ENCODE measurements at regions not wholly inside any gene's neighbourhood (a gene's known extent, or its start where the extent isn't known, plus 50 kb on each side); places are given as distances from the start of the nearest gene placed in this dataset.

GRCh38 chr4:181731900-181732299 is 511.3 kb upstream of the TENM3 start:
- H3K79me1 ChIP-seq (ENCODE audit: low read depth, low read length) = no peaks in the 10 kb centered on the region
- H4K91ac ChIP-seq (ENCODE audit: low read depth, low read length, poor library complexity) = no peak overlapping the region
- no peak overlapping the region for H2BK120ac ChIP-seq (ENCODE audit: low read depth, low read length)
- H3K4me2 ChIP-seq (ENCODE audit: insufficient read depth, low read length, poor library complexity, severe bottlenecking) = no peak overlapping the region
- H3K27me3 ChIP-seq (ENCODE audit: control insufficient read depth in 3 of 3, insufficient read depth in 3 of 3, low read depth in 1 of 3, low read length in 3 of 3) = no peaks in the 10 kb centered on the region
- H3K9ac ChIP-seq (ENCODE audit: low read depth, low read length, poor library complexity) = no peak overlapping the region
- no peak overlapping the region for H3K4ac ChIP-seq (ENCODE audit: low read length)
- WGBS, 2 donors (ENCODE audit: extremely low coverage in 2 of 2, insufficient read length in 2 of 2, insufficient replicate concordance in 1 of 2) = no CpG with 5 or more reads among the region's 1 CpG
- H3K18ac ChIP-seq (ENCODE audit: low read length) = no peak overlapping the region
- H2AK5ac ChIP-seq (ENCODE audit: low read depth, low read length) = no peak overlapping the region
- H4K8ac ChIP-seq (ENCODE audit: low read depth, low read length) = no peak overlapping the region
- H2BK12ac ChIP-seq (ENCODE audit: low read length) = no peak overlapping the region
- H3K9me3 ChIP-seq (replicated peaks in 1 of 2; ENCODE audit: control insufficient read depth in 2 of 2, insufficient read depth in 1 of 2, low read depth in 1 of 2, low read length in 2 of 2) = no peaks in the 10 kb centered on the region
- H3K4me1 ChIP-seq (ENCODE audit: control insufficient read depth in 2 of 2, insufficient read depth in 1 of 2, low read depth in 1 of 2, low read length in 2 of 2) = peaks cover 1 to 7% of the 10 kb centered on the region in 2 donors
- H3K23ac ChIP-seq (ENCODE audit: low read depth, low read length, poor library complexity) = no peak overlapping the region
- H2BK15ac ChIP-seq (ENCODE audit: low read length) = no peak overlapping the region
- no peak overlapping the region for H3K27ac ChIP-seq (replicated peaks; ENCODE audit: low read length)
- no peak overlapping the region for H3K14ac ChIP-seq (ENCODE audit: low read length)
- H2BK5ac ChIP-seq (ENCODE audit: low read length) = no peak overlapping the region
- H2AFZ ChIP-seq (ENCODE audit: low read length) = no peak overlapping the region
- no peaks in the 10 kb centered on the region for H3K36me3 ChIP-seq (replicated peaks in 1 of 2; ENCODE audit: control insufficient read depth in 2 of 2, insufficient read depth in 2 of 2, low read length in 2 of 2)
- no peak for DNase-seq (ENCODE audit: low spot score)
- H3K4me3 ChIP-seq (ENCODE audit: low read length in 2 of 2) = no peak overlapping the region

GRCh38 chr4:181737744-181738143 is 505.5 kb upstream of the TENM3 start:
- WGBS, 2 donors (ENCODE audit: extremely low coverage in 2 of 2, insufficient read length in 2 of 2, insufficient replicate concordance in 1 of 2) = no CpG with 5 or more reads among the region's 4 CpGs
- no peak for DNase-seq (ENCODE audit: low spot score)
- H2BK15ac ChIP-seq (ENCODE audit: low read length) = no peak overlapping the region
- no peaks in the 10 kb centered on the region for H3K9me3 ChIP-seq (replicated peaks in 1 of 2; ENCODE audit: control insufficient read depth in 2 of 2, insufficient read depth in 1 of 2, low read depth in 1 of 2, low read length in 2 of 2)
- no peak overlapping the region for H3K23ac ChIP-seq (ENCODE audit: low read depth, low read length, poor library complexity)
- H2AFZ ChIP-seq (ENCODE audit: low read length) = no peak overlapping the region
- peaks cover 0 to 2% of the 10 kb centered on the region in 2 donors for H3K4me1 ChIP-seq (ENCODE audit: control insufficient read depth in 2 of 2, insufficient read depth in 1 of 2, low read depth in 1 of 2, low read length in 2 of 2)
- H4K91ac ChIP-seq (ENCODE audit: low read depth, low read length, poor library complexity) = no peak overlapping the region
- no peak overlapping the region for H3K9ac ChIP-seq (ENCODE audit: low read depth, low read length, poor library complexity)
- H2AK5ac ChIP-seq (ENCODE audit: low read depth, low read length) = no peak overlapping the region
- H3K27me3 ChIP-seq (ENCODE audit: control insufficient read depth in 3 of 3, insufficient read depth in 3 of 3, low read depth in 1 of 3, low read length in 3 of 3) = no peaks in the 10 kb centered on the region
- no peak overlapping the region for H3K27ac ChIP-seq (replicated peaks; ENCODE audit: low read length)
- H3K14ac ChIP-seq (ENCODE audit: low read length) = no peak overlapping the region
- no peak overlapping the region for H3K4me3 ChIP-seq (ENCODE audit: low read length in 2 of 2)
- no peak overlapping the region for H2BK5ac ChIP-seq (ENCODE audit: low read length)
- H3K4me2 ChIP-seq (ENCODE audit: insufficient read depth, low read length, poor library complexity, severe bottlenecking) = no peak overlapping the region
- H3K79me1 ChIP-seq (ENCODE audit: low read depth, low read length) = no peaks in the 10 kb centered on the region
- H3K4ac ChIP-seq (ENCODE audit: low read length) = no peak overlapping the region
- no peaks in the 10 kb centered on the region for H3K36me3 ChIP-seq (replicated peaks in 1 of 2; ENCODE audit: control insufficient read depth in 2 of 2, insufficient read depth in 2 of 2, low read length in 2 of 2)
- H3K18ac ChIP-seq (ENCODE audit: low read length) = no peak overlapping the region
- no peak overlapping the region for H2BK120ac ChIP-seq (ENCODE audit: low read depth, low read length)
- H2BK12ac ChIP-seq (ENCODE audit: low read length) = no peak overlapping the region
- no peak overlapping the region for H4K8ac ChIP-seq (ENCODE audit: low read depth, low read length)

- Histone ChIP-seq H3K23ac (ENCODE audit: low read depth, low read length, poor library complexity) (no peak overlapping the region), H2BK12ac (ENCODE audit: low read length) (no peak overlapping the region), H2BK5ac (ENCODE audit: low read length) (no peak overlapping the region), H4K91ac (ENCODE audit: low read depth, low read length, poor library complexity) (no peak overlapping the region), H4K8ac (ENCODE audit: low read depth, low read length) (no peak overlapping the region), H3K9ac (ENCODE audit: low read depth, low read length, poor library complexity) (no peak overlapping the region), H3K18ac (ENCODE audit: low read length) (no peak overlapping the region), H2BK120ac (ENCODE audit: low read depth, low read length) (no peak overlapping the region), H2AK5ac (ENCODE audit: low read depth, low read length) (no peak overlapping the region), H3K4me3 (ENCODE audit: low read length in 2 of 2) (no peak overlapping the region), H3K9me3 (replicated peaks in 1 of 2; ENCODE audit: control insufficient read depth in 2 of 2, insufficient read depth in 1 of 2, low read depth in 1 of 2, low read length in 2 of 2) (no peaks in the 10 kb centered on the region), H3K14ac (ENCODE audit: low read length) (no peak overlapping the region), H3K27me3 (ENCODE audit: control insufficient read depth in 3 of 3, insufficient read depth in 3 of 3, low read depth in 1 of 3, low read length in 3 of 3) (no peaks in the 10 kb centered on the region), H3K27ac (replicated peaks; ENCODE audit: low read length) (no peak overlapping the region), H2BK15ac (ENCODE audit: low read length) (no peak overlapping the region), H3K4me1 (ENCODE audit: control insufficient read depth in 2 of 2, insufficient read depth in 1 of 2, low read depth in 1 of 2, low read length in 2 of 2) (peaks cover 0 to 2% of the 10 kb centered on the region in 2 donors), H3K79me1 (ENCODE audit: low read depth, low read length) (no peaks in the 10 kb centered on the region), H2AFZ (ENCODE audit: low read length) (peak overlapping the region; percentile 45), H3K4me2 (ENCODE audit: insufficient read depth, low read length, poor library complexity, severe bottlenecking) (no peak overlapping the region), H3K36me3 (replicated peaks in 1 of 2; ENCODE audit: control insufficient read depth in 2 of 2, insufficient read depth in 2 of 2, low read length in 2 of 2) (no peaks in the 10 kb centered on the region), H3K4ac (ENCODE audit: low read length) (no peak overlapping the region)
- DNase-seq (ENCODE audit: low spot score) = no peak
- no CpG with 5 or more reads among the region's 6 CpGs for WGBS, 2 donors (ENCODE audit: extremely low coverage in 2 of 2, insufficient read length in 2 of 2, insufficient replicate concordance in 1 of 2)
Measured at GRCh38 chr4:181739031-181739430, 504.2 kb upstream of the TENM3 start.

GRCh38 chr4:181741513-181741912 is 501.7 kb upstream of the TENM3 start:
- no peak overlapping the region for H3K18ac ChIP-seq (ENCODE audit: low read length)
- no peaks in the 10 kb centered on the region for H3K79me1 ChIP-seq (ENCODE audit: low read depth, low read length)
- no peak overlapping the region for H2BK120ac ChIP-seq (ENCODE audit: low read depth, low read length)
- H3K27ac ChIP-seq (replicated peaks; ENCODE audit: low read length) = no peak overlapping the region
- no peak overlapping the region for H3K4me3 ChIP-seq (ENCODE audit: low read length in 2 of 2)
- no peaks in the 10 kb centered on the region for H3K36me3 ChIP-seq (replicated peaks in 1 of 2; ENCODE audit: control insufficient read depth in 2 of 2, insufficient read depth in 2 of 2, low read length in 2 of 2)
- H3K23ac ChIP-seq (ENCODE audit: low read depth, low read length, poor library complexity) = no peak overlapping the region
- no peak overlapping the region for H2BK5ac ChIP-seq (ENCODE audit: low read length)
- H2BK15ac ChIP-seq (ENCODE audit: low read length) = no peak overlapping the region
- H3K4ac ChIP-seq (ENCODE audit: low read length) = no peak overlapping the region
- H3K9ac ChIP-seq (ENCODE audit: low read depth, low read length, poor library complexity) = no peak overlapping the region
- H4K8ac ChIP-seq (ENCODE audit: low read depth, low read length) = no peak overlapping the region
- peaks cover 2 to 4% of the 10 kb centered on the region in 2 donors for H3K4me1 ChIP-seq (ENCODE audit: control insufficient read depth in 2 of 2, insufficient read depth in 1 of 2, low read depth in 1 of 2, low read length in 2 of 2)
- H4K91ac ChIP-seq (ENCODE audit: low read depth, low read length, poor library complexity) = no peak overlapping the region
- no peak overlapping the region for H2AK5ac ChIP-seq (ENCODE audit: low read depth, low read length)
- no peaks in the 10 kb centered on the region for H3K27me3 ChIP-seq (ENCODE audit: control insufficient read depth in 3 of 3, insufficient read depth in 3 of 3, low read depth in 1 of 3, low read length in 3 of 3)
- no peak overlapping the region for H3K14ac ChIP-seq (ENCODE audit: low read length)
- DNase-seq (ENCODE audit: low spot score) = no peak
- no peak overlapping the region for H3K4me2 ChIP-seq (ENCODE audit: insufficient read depth, low read length, poor library complexity, severe bottlenecking)
- no peak overlapping the region for H2BK12ac ChIP-seq (ENCODE audit: low read length)
- no peak overlapping the region for H2AFZ ChIP-seq (ENCODE audit: low read length)
- WGBS, 2 donors (ENCODE audit: extremely low coverage in 2 of 2, insufficient read length in 2 of 2, insufficient replicate concordance in 1 of 2) = no CpG with 5 or more reads among the region's 6 CpGs
- H3K9me3 ChIP-seq (replicated peaks in 1 of 2; ENCODE audit: control insufficient read depth in 2 of 2, insufficient read depth in 1 of 2, low read depth in 1 of 2, low read length in 2 of 2) = no peaks in the 10 kb centered on the region

Measured in neuronal stem cell (in vitro differentiated cells).